HG03520 (cell line): ENCODE measurements at regions not wholly inside any gene's neighbourhood (a gene's known extent, or its start where the extent isn't known, plus 50 kb on each side); places are given as distances from the start of the nearest gene placed in this dataset.

Experiments used
- ATAC-seq: cut with Tn5 transposase; IDR thresholded peaks from one replicate; pipeline ENCODE4 v1.9.1; 2021; ENCODE audit warnings: mild to moderate bottlenecking, moderate library complexity; ENCODE audit not compliant: unreplicated experiment

DNA sequence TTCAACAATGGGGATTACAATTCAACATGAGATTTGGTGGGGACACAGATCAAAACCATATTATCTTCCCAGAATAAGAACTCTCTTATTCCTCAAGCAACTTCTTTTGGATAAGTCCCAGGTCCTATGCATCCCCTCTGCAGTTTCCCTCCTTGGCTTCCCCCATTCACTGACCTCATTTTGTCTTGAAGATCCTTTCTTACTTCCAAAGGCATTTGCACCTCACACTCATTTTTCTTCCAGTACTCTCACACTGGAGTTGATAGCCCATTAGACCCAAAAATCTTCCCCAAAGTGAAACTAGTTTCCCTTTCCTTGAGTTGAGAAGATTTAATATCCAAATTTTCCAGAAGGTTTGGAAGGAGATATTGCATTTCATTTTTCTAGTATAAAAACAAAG lies 178.0 kb upstream of the DAPK1 start:
- no peak for ATAC-seq

DNA sequence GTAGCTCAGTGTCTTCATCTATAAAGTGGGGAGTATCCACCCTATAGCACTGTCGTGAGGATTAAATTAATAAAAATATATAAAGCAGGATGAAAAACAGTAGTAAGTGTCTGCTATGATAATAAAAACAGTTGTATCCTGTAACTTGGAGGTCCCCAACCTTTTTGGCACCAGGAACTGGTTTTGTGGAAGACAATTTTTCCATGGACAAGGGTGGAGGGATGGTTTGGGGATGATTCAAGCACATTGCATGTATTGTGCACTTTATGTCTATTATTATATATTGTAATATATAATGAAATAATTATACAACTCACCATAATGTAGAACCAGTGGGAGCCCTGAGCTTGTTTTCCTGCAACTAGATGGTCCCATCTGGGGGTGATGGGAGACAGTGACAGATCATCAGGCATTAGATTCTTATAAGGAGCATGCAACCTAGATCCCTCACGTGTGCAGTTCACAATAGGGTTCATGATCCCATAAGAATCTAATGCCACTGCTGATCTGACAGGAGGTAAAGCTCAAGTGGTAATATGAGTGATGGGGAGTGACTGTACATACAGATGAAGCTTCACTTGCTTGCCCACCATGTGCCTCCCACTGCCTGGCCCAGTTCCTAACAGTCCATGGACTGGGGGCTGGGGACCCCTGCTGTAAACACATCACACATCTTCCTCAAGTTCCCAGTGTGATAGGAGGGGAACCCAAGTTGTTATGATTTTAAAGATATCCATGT lies 177.4 kb upstream of the DAPK1 start:
- ATAC-seq: no peak

DNA sequence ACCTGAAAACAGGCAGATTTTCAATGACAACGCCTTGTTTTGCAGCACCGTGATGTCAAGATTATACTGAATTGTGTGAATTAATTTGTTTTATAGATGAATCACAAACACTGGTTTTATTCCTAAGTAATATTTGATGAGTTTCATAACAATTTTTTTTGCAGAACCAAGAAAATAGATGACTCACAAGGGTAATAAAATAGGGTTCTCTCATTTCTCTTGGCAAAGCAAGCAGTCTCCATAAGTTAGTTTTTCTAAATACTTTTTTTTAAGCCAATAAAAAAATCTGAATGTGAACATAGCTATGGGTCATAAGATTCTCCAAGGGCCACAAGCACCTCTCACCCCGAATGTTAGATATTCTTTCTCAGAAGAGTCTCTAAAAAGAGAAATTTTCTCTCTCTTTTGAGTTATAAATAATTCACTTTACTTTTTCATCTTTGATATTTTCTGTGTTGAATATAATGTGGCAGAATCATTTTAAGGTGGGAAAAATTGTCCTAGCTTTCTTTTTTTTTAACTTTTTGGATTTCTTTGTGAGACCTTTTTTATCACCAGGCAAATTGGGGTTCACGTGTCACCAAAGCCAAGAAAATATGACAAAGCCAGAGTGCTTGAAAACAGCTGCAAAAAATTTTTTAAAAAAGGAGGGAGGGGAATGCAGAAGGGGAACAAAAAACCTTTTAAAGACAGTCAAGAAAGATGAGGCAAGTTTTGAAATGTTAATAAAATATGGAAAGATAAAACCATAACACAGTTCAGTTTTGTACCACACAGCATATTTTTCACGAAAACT lies 174.6 kb upstream of the DAPK1 start:
- no peak for ATAC-seq

DNA sequence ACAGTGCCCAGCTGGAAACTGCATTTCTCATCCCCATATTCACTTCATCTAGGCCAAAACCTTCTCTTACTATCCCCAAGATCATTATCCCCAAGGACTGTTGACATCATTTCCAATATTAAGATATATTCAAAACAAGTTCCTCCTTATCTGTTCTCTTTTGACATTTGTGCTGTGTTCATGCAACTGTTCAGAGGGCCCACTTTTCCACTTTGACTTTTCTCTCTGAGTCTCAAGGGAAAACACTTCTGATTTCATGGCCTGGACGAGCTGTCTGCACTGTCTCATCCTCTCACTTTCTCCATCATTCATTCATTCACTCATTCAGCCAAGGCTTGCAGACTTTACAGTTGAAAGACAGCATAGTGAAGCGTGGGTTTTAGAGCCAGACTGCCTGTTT lies 173.7 kb upstream of the DAPK1 start:
- ATAC-seq: no peak

DNA sequence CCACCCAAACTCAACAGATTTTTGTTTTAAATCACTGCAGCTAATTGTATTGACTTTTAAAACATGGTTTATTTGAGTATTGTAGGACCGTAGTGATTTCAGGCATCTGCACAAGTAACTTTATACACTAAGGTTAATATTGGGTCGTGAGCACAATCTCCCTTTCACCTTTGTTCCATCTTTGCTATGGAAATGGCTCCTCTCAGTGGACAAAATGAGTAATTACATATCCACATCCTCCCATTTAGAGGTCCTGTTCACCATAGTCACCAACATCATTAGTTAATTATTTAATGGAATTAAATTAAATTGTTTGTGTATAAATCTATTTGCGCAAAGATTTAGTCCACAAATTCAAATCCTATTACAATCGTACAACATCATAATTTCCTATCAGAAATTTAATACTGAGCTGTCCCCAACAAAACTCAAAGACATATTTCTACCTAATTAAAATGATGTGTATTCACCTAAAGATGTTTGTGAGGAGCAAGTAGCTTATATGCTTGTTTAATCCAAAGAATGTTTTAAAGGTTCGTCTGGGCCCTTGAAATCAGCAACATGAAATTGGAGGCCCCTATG lies 173.0 kb upstream of the DAPK1 start:
- ATAC-seq: no peak

DNA sequence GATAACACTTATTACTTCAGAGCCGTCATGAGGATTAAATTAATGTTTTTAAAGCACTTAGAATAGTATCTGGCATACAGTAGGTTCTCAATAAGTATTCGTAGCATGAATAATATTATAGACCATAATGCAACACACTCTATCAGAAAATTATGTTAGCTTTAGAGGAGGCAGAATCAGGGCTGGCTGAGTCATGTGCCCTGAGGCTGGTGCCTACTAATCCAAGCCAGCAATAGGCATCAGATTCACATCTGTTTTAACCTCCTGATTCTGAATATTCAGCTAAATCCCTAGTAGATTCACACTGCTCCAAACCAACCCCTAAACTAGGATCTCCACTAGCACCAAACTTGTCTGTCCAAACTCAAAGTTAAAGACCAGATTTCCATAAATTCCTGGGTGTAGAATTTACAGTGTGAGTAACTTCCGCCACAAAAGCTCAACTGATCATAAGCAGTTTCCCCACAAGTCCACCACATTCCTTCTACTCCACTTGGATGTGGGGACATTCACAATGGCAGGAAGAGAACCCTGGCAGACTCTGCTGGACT lies 170.0 kb upstream of the DAPK1 start:
- no peak for ATAC-seq

DNA sequence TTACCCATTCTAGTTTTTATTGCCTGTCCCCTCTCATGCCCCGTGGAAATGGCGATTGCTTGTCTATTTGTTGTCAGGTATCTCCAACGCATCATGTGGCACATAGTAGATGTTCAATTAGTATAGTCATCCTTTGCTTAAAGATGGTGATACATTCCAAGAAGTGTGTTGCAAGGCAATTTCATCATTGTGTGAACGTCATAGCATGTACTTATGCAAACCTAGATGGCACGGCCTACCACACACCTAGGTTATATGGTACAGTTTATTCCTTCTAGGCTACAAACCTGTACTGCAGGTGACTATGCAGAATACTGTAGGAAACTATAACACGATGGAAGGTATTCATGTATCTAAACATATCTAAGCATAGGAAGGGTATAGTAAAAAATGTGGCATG lies 163.9 kb upstream of the DAPK1 start:
- no peak for ATAC-seq

DNA sequence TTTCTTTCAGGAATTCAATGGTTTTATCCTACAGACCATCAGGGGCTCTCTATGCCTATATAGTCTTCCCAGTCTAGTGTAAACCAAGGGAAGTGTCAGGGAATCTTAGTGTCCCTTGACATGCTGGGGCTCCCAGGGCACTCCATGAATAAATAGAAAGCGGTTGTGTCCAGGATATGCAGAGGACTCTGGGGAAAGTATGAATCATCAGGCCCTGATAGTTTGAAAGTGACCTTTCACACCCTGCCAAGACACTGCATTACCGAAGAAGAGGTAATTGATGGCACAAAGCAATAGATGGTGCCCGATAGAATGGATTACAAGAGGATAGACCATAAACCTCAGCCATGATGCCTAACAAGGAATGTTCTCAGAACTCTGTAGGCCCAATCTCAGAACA lies 163.3 kb upstream of the DAPK1 start:
- ATAC-seq: no peak

DNA sequence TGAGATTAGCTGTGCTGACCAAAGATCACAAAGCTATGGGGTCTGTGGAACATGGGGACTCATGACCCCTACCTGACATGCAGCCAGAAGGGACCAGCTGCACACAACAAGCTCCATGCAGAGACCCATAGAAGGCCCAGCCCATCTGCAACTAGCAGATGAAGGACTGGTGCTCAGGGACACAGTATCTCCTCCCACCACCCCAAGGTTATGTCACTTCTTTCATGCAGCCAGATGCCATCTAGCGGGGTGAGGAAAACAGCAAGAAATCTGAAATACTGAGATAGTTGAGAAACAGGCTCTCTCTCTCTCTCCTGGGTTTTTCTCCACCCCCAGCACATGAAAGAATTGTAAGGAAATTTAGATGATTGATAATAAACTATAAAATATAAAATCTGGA lies 161.3 kb upstream of the DAPK1 start:
- no peak for ATAC-seq

DNA sequence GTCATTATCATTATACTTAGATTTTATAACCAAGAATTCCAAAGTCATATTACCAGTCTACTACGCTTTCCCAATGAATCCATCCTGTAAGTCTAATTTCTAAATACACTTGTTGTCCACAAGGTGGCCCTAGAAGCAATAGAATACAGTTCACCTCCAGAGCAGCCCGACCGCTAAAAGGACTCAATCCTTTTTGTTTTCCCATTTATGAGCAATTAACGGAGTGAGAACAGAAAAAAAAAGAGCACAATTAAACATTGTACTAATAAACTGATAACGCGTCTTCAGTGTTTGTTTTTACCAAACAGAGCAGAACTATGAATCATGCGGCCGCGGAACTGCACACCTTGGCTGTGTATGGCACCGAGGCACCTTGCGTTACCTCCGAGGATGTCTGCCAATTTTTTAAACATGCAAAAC lies 160.7 kb upstream of the DAPK1 start:
- no peak for ATAC-seq

DNA sequence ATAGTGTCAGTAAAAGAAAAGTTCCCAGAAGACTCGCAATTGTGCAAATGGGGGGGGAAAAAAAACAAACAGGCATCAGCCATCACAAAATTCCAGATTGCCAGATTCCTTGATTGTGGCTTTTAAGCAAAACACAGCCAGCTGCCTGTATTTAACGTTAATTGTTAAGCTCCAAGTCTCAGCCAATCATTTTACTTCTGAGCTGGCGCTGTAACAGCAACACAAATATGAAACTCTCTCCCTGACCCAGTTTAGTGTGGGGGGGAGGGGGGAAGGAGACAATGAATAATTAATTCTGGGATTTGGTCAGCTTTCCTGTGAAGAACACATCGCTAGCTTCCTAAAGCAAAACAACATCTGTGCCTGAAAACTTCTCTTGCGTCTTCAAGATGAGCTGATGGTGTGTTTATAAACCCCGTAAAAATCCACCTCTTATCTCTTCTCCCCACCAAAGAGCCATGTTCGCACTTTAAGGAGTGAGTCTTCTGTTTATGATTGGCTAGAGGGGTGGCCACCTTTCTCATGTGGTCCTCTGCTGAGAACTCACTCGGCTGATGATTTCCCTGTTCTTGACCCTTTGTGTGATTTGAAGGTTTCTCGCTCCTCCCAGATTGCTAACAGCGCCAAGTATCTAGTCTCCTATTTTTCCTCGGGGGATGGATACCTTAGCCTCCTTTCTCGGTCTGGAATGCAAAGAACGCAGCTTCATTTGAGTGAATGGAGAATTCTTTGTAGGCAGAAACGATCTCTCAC lies 160.2 kb upstream of the DAPK1 start:
- no peak for ATAC-seq

DNA sequence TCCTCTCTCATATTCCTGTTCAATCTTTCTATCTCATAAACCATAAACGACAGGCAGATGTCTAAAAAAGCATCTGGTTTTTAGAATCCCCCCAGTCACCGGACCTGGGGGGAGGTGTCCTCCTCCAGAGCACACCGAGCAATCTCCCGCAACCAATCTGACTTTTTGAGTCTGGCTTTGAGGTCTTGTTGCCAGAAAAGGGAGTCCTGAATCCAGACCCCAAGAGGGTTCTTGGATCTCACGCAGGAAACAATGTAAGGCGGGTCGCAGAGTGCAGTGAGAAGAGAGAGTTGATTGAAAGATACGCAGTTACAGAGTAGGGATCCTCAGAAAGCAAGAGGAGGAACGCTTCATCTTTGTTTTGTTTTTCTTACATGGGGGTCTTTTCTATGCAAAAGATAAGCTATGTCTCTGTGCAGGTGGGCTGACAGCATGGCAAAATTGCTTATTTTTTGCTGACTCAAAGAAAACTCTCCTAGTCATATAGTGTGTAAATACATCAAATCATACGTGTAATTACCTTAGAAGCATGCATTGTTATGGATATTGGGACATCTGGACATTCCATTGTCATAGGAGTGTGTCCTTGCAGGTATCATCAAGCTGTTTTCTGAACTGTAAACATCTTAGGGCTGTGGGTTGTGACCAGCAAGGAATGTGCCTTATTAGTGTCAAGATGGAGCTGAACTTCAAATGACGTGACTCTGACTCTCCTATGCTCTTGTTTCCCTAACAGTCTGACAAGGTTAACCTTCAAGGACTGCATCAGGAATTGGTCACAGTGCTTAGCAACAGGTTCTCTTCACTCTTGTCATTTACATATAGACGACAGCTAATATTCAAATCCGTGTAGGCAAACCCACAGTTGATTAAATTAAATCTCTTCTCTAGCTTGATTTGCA lies 159.3 kb upstream of the DAPK1 start:
- no peak for ATAC-seq

DNA sequence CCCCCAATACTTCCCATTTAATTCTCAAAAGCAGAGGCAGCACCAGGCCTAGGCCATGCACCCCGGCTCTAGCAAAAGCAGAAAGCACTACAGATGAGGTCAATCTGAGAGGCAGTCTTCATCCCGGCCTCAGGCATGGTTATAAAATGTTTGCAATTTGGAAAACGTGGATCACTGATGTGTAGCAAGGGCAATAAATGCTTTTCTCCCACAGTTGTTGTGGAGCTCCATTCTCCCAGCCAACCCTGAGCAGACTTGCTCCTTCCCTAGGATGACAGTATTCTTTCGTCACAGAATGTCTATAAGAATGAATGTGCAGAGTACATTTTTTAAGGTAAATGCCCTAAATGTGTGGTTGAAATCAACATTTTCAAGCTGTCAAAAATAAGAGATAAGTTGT lies 157.3 kb upstream of the DAPK1 start:
- no peak for ATAC-seq

DNA sequence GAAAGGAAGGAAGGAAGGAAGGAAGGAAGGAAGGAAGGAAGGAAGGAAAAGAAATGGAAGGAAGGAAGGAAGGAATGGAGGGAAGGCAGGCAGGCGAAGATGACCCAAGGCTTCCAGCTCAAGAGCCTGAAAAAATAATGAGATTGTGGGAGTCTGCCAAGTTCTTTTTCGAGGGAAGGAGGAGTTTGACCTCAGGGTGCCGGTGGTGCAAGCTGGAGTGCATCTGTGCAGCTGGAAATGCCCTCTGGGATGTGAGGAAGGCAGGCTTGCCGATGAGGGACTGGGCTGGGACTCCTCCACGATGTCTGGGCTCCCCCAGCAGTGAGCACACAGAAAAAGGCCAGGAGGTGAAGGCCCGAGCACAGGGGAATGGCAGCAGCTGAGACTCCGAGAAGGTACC lies 154.9 kb upstream of the DAPK1 start:
- ATAC-seq: no peak

DNA sequence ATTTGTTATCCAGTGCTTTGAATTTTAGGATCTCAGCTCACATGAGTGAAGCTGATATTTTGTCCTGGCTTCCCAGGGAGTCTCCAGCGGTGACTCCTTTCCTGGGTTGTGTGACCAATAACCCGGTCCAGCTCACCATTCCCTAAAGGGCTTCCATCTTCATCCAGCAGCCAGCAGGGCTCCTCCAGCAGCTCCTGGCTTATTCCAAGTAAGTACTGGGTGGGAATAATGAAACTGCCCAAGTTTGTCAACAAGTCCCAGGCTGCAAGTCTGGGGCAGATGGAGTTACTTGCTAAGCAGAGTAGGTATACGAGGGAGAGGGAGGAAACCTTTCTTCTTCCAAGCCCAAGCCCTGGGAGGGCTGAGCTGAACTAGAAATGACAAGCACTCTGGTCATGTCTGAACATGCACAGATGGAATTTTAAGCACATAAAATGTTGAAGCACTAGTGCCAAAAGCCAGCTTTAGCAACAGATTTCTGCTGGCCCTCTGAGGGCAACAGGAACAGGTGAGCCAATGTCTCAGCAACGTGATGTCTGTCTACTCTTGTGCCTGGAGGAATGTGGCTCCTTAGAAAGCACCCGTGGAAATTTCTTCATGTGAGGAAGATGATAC lies 153.7 kb upstream of the DAPK1 start:
- ATAC-seq: no peak

DNA sequence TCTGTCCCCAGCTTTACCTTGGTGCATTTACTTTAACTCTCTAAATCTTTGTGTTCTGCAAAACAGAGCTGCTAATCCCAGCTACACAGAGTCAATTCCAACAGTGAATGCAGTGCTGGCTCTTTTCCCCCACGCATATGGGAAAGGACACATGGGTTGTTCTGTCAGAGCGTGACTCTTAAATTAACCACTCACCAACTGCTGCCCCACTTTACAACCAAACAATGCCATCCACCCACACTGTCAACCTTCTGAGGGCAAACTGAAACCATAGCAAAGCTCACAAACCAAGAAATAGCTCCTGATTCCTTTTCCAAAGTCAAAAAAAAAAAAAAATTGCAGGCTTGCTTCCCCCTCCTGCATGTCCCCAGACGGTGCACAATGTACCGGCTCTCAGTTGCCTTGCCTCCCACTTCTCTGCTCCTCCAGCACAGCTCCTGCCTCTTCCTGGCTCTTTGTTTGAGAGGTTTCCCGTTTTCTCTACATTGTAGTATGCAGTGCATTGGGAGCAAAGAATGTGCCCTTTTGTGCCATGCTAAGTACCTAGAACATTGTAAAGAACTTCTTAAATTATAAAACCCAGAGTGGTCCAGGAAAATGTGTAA lies 151.5 kb upstream of the DAPK1 start:
- no peak for ATAC-seq

DNA sequence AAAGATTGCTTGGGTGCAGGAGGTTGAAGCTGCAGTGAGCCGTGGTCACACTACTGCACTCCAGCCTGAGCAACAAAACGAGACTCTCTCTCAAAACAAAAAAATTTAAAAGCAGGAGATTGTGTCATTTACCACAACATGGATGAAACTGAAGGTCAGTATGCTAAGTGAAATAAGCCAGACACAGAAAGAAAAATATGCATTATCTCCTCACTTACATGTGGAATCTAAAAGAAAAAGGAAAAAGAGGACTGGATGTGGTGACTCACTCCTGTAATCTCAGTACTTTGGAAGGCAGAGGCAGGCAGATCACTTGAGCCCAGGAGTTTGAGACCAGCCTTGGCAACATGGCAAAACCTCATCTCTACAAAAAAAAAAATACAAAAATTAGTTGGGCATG lies 146.8 kb upstream of the DAPK1 start:
- ATAC-seq: no peak

DNA sequence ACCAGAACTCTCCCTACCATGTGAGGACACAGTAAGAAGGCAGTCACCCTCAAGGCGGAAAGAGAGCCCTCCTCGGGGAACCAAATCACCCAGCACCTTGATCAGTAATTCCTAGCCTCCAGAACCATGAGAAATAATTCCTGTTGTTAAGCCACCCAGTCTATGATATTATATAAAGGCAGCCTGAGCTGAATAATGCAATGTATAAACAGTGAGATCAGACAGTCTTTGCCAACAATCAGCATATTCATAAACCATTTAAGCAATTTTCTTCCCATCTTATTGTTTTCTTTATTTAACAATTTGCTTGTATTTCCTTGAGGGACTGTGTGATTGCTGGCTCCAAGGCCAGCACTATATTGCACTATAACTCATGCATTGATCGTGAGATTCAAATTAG lies 144.4 kb upstream of the DAPK1 start:
- ATAC-seq: no peak

DNA sequence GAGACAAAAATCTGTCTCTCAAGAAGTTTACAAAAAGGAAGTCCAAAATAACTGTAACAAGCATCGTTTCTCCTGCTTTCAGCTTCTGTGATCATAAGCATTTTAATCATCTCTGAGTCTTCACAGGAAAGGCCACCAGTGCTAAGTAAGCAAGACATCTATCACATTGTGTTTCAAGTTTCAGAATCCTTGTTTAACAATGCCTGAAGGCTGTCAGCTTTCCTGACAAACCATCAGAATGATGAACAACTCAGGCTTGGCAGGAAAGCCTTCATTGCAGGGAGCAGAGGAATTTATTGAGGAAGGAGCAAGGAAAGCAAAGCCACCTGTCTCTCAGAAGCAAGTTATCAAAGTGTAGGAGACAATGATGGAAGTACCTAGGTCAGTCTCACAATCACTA lies 143.5 kb upstream of the DAPK1 start:
- ATAC-seq: no peak
